Adrenal gland (tissue), 9 donors: ENCODE measurements at regions not wholly inside any gene's neighbourhood (a gene's known extent, or its start where the extent isn't known, plus 50 kb on each side); places are given as distances from the start of the nearest gene placed in this dataset.
"Not testable (repeated sequence)": the region's sequence is repeated elsewhere in the genome, so short reads cannot be mapped to it uniquely, and the experiment has no call there.

Experiments
- DNase-seq, 7 donors: peaks; one replicate each; pipeline ENCODE4 v3.0.0-alpha.2; 2019 to 2020
- H3K27ac ChIP-seq, 5 donors: fragments of 200-600 bp; sonication (generic) in 4 of 5; 1 replicate in 3 of 5; 2 replicates in 2 of 5; pipeline versions ENCODE4 v1.5.1 to v1.8.0; 2016 to 2020; ENCODE audit warnings: mild to moderate bottlenecking in 1 of 5
- H3K27me3 ChIP-seq: fragments of 200-600 bp; 2 replicates; pipeline ENCODE4 v1.8.0; 2021
- H3K36me3 ChIP-seq, 2 donors: fragments of 200-600 bp; replicated peaks in 1 of 2; 1 replicate in 1 of 2; 2 replicates in 1 of 2; pipeline versions ENCODE4 v1.5.1 to v1.8.0; 2018 to 2022
- H3K4me1 ChIP-seq, 2 donors: fragments of 200-600 bp; replicated peaks in 1 of 2; 1 replicate in 1 of 2; 2 replicates in 1 of 2; pipeline versions ENCODE4 v1.5.1 to v1.8.0; 2018 to 2021
- H3K4me3 ChIP-seq, 4 donors: fragments of 200-600 bp; sonication (generic) in 3 of 4; one replicate each; pipeline ENCODE4 v1.5.1; 2016 to 2018
- H3K9me3 ChIP-seq, 3 donors: fragments of 200-600 bp; sonication (generic) in 1 of 3; replicated peaks in 1 of 3; 1 replicate in 2 of 3; 2 replicates in 1 of 3; pipeline versions ENCODE4 v1.5.1 to v1.8.0; 2016 to 2021
- WGBS, 4 donors: extraction: QIAGEN DNeasy Blood & Tissue Kit in 2 of 4; methylation state at CpG; one replicate each; pipeline versions ENCODE4 v1.1.5 to v1.1.7; 2013 to 2017; 5-methylcytosine and 5-hydroxymethylcytosine counted together
- intact Hi-C, 2 donors: fragments of 100-400 bp; cut with DNase I; formaldehyde crosslinking; loops; one replicate each; pipeline versions ENCODE4 v1.14.1 to v1.15.0; 2022 to 2023
- donor health status: healthy with polysubstance abuse.
- donor health status: Bipolar disorder and iron deficiency.
- donor health status: DM: yes; HTN: yes; CAD: no.
- donor health status: DM: no; HTN: no; CAD: no.
- donor health status: DM: no; HTN: no; CAD: no.

- H3K36me3 ChIP-seq, H3K9me3 ChIP-seq, H3K27ac ChIP-seq, H3K27me3 ChIP-seq, H3K4me1 ChIP-seq, intact Hi-C loops, H3K4me3 ChIP-seq, DNase-seq: not testable (repeated sequence)
- no CpG with 5 or more reads among the region's 2 CpGs for WGBS, 4 donors
Measured at GRCh38 chr2:110357616-110358015, 115.0 kb downstream of the LIMS4 start.

DNA sequence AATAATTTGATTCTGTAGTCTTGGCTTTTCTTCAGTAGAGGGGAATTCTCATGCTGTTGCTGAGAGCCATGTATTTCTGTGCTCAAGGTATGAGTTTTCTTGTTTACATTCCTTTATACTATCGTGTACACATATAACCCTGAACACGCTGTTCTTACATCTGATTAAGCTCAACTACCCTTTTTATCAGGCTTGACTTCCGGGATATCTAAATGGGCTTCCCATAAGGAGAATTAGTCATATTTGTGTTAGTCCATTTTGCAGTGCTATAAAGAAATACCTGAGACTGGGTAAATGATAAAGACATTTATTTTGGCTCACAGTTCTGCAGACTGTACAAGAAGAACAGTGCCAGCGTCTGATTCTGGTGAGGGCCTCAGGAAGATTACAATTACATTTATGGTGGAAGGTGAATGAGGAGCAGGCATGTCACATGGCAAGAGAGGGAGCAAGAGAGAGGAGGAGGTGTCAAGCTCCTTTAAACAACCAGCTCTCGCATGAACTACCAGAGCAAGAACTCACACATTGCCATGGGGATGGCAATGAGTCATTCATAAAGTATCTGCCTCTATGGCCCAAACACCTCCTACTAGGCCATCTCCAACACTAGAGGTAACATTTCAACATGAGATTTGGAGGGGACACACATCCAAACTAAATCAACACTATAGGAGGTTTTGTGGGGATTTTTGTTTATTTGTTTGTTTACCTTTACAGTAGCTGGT lies 118.2 kb downstream of the LIMS4 start:
- DNase-seq, intact Hi-C loops, H3K36me3 ChIP-seq, H3K27me3 ChIP-seq, H3K4me1 ChIP-seq, H3K27ac ChIP-seq, H3K9me3 ChIP-seq, H3K4me3 ChIP-seq: not testable (repeated sequence)
- WGBS, 4 donors, result 100% methylated on average over 1 of the region's 5 CpGs; no CpG with 5 or more reads in 3 of the 4 donors

DNA sequence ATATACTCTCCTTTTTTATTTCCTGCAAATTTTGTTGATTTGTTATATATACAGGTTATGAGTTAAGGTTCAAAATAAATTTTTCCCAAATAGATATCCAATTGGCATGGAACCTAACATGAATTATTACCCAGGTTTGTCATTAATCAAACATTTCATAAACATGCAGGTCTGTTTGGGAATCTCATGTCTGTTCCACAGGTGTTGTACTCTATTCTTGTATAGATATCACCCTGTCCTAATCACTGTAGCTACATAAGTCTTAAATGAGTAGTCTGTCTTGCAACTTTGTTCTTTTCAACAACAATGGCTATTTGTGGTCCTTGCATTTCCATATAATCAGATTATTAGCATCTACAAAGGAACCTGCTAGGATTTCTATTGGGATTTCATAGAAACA lies 121.9 kb downstream of the LIMS4 start:
- intact Hi-C loops, H3K4me1 ChIP-seq, H3K27ac ChIP-seq, H3K9me3 ChIP-seq, H3K36me3 ChIP-seq, H3K4me3 ChIP-seq, DNase-seq, H3K27me3 ChIP-seq: not testable (repeated sequence)

- DNase-seq, H3K36me3 ChIP-seq, H3K4me3 ChIP-seq, H3K27ac ChIP-seq, H3K27me3 ChIP-seq, intact Hi-C loops, H3K4me1 ChIP-seq, H3K9me3 ChIP-seq: not testable (repeated sequence)
- WGBS, 4 donors, result 88 to 89% methylated on average over 3 of the region's 12 CpGs; no CpG with 5 or more reads in 2 of the 4 donors
Measured at GRCh38 chr2:110348902-110349301, 123.7 kb downstream of the LIMS4 start.

DNA sequence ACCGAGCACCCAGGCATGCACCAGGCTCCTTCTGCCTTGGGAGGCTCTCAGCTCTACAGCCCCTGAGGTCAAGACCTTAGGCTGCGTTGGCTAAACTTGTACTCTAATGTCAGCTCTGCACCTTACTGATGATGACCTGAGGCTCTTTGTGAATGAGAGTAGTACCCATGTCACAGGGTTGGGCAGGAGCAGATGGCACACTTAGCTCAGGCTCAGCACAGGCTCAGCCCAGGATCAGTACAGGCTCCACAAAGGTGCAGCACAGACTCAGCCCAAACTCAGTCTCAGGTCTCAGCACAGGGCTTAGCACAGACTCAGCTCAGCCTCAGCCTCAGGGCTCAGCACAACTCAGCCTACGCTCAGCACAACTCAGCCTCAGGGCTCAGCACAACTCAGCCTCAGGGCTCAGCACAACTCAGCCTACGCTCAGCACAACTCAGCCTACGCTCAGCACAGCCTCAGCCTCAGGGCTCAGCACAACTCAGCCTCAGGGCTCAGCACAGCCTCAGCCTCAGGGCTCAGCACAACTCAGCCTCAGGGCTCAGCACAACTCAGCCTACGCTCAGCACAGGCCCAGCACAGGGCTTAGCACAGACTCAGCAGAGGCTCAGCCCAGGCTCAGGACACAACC lies 128.1 kb downstream of the LIMS4 start:
- DNase-seq, H3K4me3 ChIP-seq, H3K27ac ChIP-seq, H3K27me3 ChIP-seq, H3K4me1 ChIP-seq, H3K36me3 ChIP-seq, H3K9me3 ChIP-seq, intact Hi-C loops: not testable (repeated sequence)
- WGBS, 4 donors, result 72 to 96% (median 92%) methylated on average over 3 to 4 of the region's 6 CpGs; no CpG with 5 or more reads in 1 of the 4 donors

GRCh38 chr2:110342077-110342476 lies 129.7 kb upstream of the MTLN start:
- H3K4me3 ChIP-seq, H3K9me3 ChIP-seq, H3K4me1 ChIP-seq, H3K27ac ChIP-seq, DNase-seq, H3K36me3 ChIP-seq, H3K27me3 ChIP-seq, intact Hi-C loops: not testable (repeated sequence)
- WGBS, 4 donors, result 74 to 83% methylated on average over 3 of the region's 7 CpGs; no CpG with 5 or more reads in 2 of the 4 donors

GRCh38 chr2:110339126-110339525 lies 126.8 kb upstream of the MTLN start:
- H3K27ac ChIP-seq, H3K4me1 ChIP-seq, DNase-seq, H3K4me3 ChIP-seq, H3K9me3 ChIP-seq, H3K27me3 ChIP-seq, H3K36me3 ChIP-seq, intact Hi-C loops: not testable (repeated sequence)
- no CpG with 5 or more reads among the region's 2 CpGs for WGBS, 4 donors

DNA sequence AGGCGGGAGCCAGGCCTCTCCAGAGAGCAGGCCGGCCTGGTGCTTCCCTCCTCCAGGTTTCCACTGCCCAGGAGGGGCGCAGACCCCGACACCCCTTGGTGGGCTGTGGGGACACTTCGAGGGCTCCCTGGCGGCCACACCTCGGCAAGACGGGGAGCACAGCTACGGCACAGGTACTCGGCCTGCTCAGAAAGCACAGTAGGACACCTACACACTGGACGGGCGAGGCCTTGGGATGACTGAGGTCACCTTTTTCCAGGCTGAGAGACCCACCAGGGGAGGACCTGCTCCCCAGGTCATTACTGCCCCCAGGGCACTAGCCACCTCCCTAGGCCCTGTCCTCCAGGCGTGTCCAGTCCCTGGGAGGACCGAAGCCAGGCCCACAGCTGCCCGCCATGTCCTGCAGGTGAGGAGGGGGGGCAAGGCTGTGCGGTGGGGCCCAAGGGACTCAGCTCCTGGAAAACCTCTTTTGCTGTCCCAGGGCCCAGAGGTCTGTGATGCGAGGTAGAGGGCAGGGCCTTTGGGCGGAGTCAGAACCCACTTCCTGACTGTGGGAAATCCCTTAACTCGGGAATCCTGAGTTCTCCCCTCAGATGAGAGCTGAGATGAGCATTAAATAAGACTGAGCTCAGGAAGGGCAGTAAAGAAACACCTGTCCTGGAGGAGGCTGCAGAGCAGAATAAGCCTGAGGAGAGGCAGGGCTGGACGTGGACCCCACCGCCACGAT lies 126.1 kb upstream of the MTLN start:
- DNase-seq, intact Hi-C loops, H3K4me3 ChIP-seq, H3K27me3 ChIP-seq, H3K9me3 ChIP-seq, H3K36me3 ChIP-seq, H3K4me1 ChIP-seq, H3K27ac ChIP-seq: not testable (repeated sequence)
- 80 to 96% (median 87%) methylated on average over 3 to 14 of the region's 22 CpGs for whole genome bisulfite sequencing, 4 donors

DNA sequence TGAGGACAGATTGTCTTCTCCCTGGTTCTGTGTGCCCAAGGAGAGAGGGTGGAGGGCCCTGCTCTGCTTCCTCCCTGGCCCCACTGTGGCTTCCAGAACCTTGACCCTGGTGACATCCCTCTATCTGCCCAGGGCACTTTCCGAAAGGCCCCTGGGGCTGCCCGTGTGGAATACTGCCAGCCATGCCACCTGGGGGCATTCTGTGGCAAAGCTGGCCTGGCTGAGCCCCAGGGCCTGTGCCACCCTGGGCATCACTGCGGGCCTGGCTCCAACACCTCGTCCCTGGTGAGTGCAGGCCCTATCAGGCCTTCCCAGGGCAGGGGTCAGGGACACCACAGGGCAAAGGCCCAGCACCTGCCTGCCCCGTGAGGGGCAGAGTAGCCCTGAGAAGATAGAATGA lies 123.7 kb upstream of the MTLN start:
- DNase-seq, result peak in 1 of 7 donors; percentile 2
- H3K27ac ChIP-seq, result not testable (repeated sequence)

DNA sequence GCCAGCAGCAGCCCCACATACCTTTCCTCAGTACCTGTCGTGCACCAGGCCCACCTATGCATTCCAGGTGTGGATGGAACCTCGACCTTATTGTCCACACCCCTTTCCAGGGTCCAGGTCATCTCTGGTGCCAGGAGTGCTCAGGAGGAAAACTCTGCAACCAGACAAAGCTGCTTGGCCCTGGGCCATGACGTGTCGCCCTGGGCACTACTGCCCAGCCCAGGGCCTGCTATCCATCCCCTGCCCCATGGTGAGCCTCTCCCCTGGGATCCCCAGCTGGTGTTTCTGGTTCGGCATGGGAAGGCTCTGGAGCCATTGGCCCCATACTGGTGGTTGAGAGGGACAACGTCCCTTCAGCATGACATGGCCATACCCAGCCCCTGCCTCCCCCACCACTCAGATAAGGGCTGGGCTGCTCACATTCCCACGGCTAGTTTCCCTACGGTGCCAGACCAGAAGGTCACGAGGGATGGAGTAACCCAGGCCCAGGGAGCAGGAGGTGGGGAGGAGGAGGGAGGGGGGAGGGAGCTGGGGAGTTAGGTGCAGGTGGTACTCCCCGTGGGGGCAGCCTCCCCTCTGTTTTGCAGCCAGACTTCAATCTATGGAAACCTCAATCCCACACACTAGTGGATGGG lies 123.2 kb upstream of the MTLN start:
- intact Hi-C loops, H3K27me3 ChIP-seq, H3K36me3 ChIP-seq, H3K4me1 ChIP-seq, H3K4me3 ChIP-seq, DNase-seq, H3K9me3 ChIP-seq, H3K27ac ChIP-seq: not testable (repeated sequence)
- WGBS, 4 donors, result 92 to 100% (median 93%) methylated on average over 2 of the region's 10 CpGs; no CpG with 5 or more reads in 1 of the 4 donors

More for the DNA sequence above, 123.7 kb upstream of the MTLN start:
- H3K9me3 ChIP-seq, H3K27me3 ChIP-seq, H3K36me3 ChIP-seq, intact Hi-C loops, H3K4me1 ChIP-seq, H3K4me3 ChIP-seq: not testable (repeated sequence)
- WGBS, 4 donors, result 89 to 100% methylated on average over 1 to 4 of the region's 5 CpGs; no CpG with 5 or more reads in 2 of the 4 donors
